Mesendoderm (in vitro differentiated cells): ENCODE measurements at regions not wholly inside any gene's neighbourhood (a gene's known extent, or its start where the extent isn't known, plus 50 kb on each side); places are given as distances from the start of the nearest gene placed in this dataset.

Experiments
- DNase-seq: peaks from one replicate; pipeline ENCODE4 v3.0.0; 2013
- H2AK5ac ChIP-seq: 2 replicates; pipeline ENCODE4 v1.6.1; 2013; ENCODE audit warnings: low read length, inconsistent platforms
- H2BK120ac ChIP-seq: 2 replicates; pipeline ENCODE4 v1.6.1; 2013; ENCODE audit warnings: low read depth, mild to moderate bottlenecking, low read length, moderate library complexity, mixed read lengths
- H2BK15ac ChIP-seq: replicated peaks from 2 replicates; pipeline ENCODE4 v1.6.1; 2013; ENCODE audit warnings: low read depth, mild to moderate bottlenecking, moderate library complexity
- H2BK5ac ChIP-seq: 2 replicates; pipeline ENCODE4 v1.6.1; 2013; ENCODE audit warnings: low read length, inconsistent platforms
- H3K18ac ChIP-seq: 2 replicates; pipeline ENCODE4 v1.6.1; 2013; ENCODE audit warnings: mild to moderate bottlenecking, low read length, mixed read lengths
- H3K23ac ChIP-seq: one replicate; pipeline ENCODE4 v1.6.1; 2013; ENCODE audit warnings: low read length
- H3K27ac ChIP-seq: 2 replicates; pipeline ENCODE4 v1.5.1; 2013; ENCODE audit warnings: low read depth, mild to moderate bottlenecking, inconsistent platforms, low read length, moderate library complexity
- H3K27me3 ChIP-seq: 2 replicates; pipeline ENCODE4 v1.6.1; 2013; ENCODE audit warnings: low read length, control low read depth, mild to moderate bottlenecking, inconsistent platforms; ENCODE audit not compliant: insufficient read depth, poor library complexity
- H3K36me3 ChIP-seq: 2 replicates; pipeline ENCODE4 v1.6.1; 2013; ENCODE audit warnings: low read length, inconsistent platforms; ENCODE audit not compliant: control insufficient read depth, insufficient read depth
- H3K4ac ChIP-seq: one replicate; pipeline ENCODE4 v1.6.1; 2013; ENCODE audit warnings: low read depth, mild to moderate bottlenecking, low read length, moderate library complexity
- H3K4me1 ChIP-seq: 2 replicates; pipeline ENCODE4 v1.6.1; 2013; ENCODE audit warnings: low read depth, low read length, inconsistent platforms; ENCODE audit not compliant: control insufficient read depth
- H3K4me2 ChIP-seq: 2 replicates; pipeline ENCODE4 v1.6.1; 2013; ENCODE audit warnings: low read length
- H3K4me3 ChIP-seq: 2 replicates; pipeline ENCODE4 v1.5.1; 2013; ENCODE audit warnings: mild to moderate bottlenecking, low read length
- H3K56ac ChIP-seq: one replicate; pipeline ENCODE4 v1.6.1; 2013; ENCODE audit warnings: low read length
- H3K79me1 ChIP-seq: 2 replicates; pipeline ENCODE4 v1.6.1; 2013; ENCODE audit warnings: low read length, inconsistent platforms
- H3K79me2 ChIP-seq: 2 replicates; pipeline ENCODE4 v1.6.1; 2013; ENCODE audit warnings: mild to moderate bottlenecking, low read length; ENCODE audit not compliant: control insufficient read depth, insufficient read depth
- H3K9ac ChIP-seq: 2 replicates; pipeline ENCODE4 v1.6.1; 2013; ENCODE audit warnings: low read length, inconsistent platforms
- H4K5ac ChIP-seq: one replicate; pipeline ENCODE4 v1.6.1; 2013; ENCODE audit warnings: low read length
- H4K8ac ChIP-seq: one replicate; pipeline ENCODE4 v1.6.1; 2013; ENCODE audit warnings: low read depth, mild to moderate bottlenecking, control low read depth, low read length, moderate library complexity
- WGBS: extraction: QIAGEN DNeasy Blood & Tissue Kit; methylation state at CpG from one replicate; pipeline ENCODE4 v1.1.7; 2013; ENCODE audit warnings: low lambda C conversion rate, missing lambda C conversion rate; ENCODE audit not compliant: insufficient coverage; ENCODE audit errors: extremely low coverage; 5-methylcytosine and 5-hydroxymethylcytosine counted together

DNA sequence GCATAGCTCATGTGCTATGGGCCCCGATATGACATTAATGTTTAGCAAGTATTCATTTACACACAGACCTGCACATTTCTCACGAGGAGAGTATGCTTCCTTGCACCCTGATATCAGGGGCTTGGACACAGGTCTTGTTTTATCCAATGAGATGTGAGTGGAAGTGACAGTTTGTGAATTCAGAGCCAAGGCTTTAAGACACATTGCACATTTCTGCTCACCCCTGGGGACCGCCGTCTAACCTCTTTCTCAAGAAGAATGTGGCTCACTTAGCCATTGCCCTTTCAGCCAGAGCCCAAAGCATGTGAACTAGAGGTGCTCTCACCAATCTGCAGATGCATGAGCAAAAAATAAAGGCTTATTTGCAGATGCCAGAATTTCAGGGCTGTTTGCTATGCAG lies 116.1 kb upstream of the C16orf82 start:
- H3K4me1 ChIP-seq = no peaks in the 10 kb centered on the region
- H3K4me3 ChIP-seq = no peak overlapping the region
- H3K23ac ChIP-seq = no peak overlapping the region
- H3K56ac ChIP-seq = no peak overlapping the region
- no peak overlapping the region for H3K4ac ChIP-seq
- no peak overlapping the region for H2AK5ac ChIP-seq
- no CpG with 5 or more reads among the region's 4 CpGs for WGBS
- H4K8ac ChIP-seq = no peak overlapping the region
- no peak overlapping the region for H3K9ac ChIP-seq
- no peak overlapping the region for H3K18ac ChIP-seq
- H4K5ac ChIP-seq = no peak overlapping the region
- H3K79me1 ChIP-seq = no peaks in the 10 kb centered on the region
- H3K27me3 ChIP-seq = no peaks in the 10 kb centered on the region
- no peak overlapping the region for H3K4me2 ChIP-seq
- no peaks in the 10 kb centered on the region for H3K79me2 ChIP-seq
- H3K36me3 ChIP-seq = no peaks in the 10 kb centered on the region
- H2BK120ac ChIP-seq = no peak overlapping the region
- no peak overlapping the region for H3K27ac ChIP-seq
- no peak for DNase-seq
- no peak overlapping the region for H2BK15ac ChIP-seq
- no peak overlapping the region for H2BK5ac ChIP-seq

- Histone ChIP-seq H3K9ac (no peak overlapping the region), H3K79me2 (no peaks in the 10 kb centered on the region), H2BK15ac (no peak overlapping the region), H3K27ac (no peak overlapping the region), H2BK5ac (no peak overlapping the region), H3K4me2 (no peak overlapping the region), H3K36me3 (no peaks in the 10 kb centered on the region), H3K18ac (no peak overlapping the region), H2AK5ac (no peak overlapping the region), H3K23ac (no peak overlapping the region), H2BK120ac (no peak overlapping the region), H4K8ac (no peak overlapping the region), H3K4me3 (no peak overlapping the region), H4K5ac (no peak overlapping the region), H3K79me1 (no peaks in the 10 kb centered on the region), H3K56ac (no peak overlapping the region), H3K4me1 (no peaks in the 10 kb centered on the region), H3K4ac (no peak overlapping the region), H3K27me3 (no peaks in the 10 kb centered on the region)
- DNase-seq = peak; percentile 6
- no CpG with 5 or more reads among the region's 9 CpGs for WGBS
Observed at GRCh38 chr16:26951950-26952349, 114.8 kb upstream of the C16orf82 start.

DNA sequence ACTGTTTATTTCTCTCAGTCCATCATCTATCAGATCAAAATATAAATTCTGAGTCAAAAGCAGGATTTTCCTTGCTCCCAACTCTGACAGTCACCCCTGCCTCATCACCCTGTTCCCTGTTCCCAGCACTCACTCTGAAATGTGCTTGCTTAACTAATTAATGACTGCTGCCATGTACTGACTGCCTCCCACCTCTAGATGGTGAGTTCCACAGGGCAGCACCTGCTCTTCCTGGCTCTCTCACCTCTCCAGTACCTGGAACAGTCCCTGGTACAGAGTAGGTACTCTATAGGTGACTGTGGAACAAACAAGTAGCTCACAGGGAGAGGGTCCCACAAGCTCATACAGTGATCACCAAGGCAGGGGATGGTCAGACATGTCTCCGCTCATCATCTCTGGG lies 114.3 kb upstream of the C16orf82 start:
- Histone ChIP-seq H2BK15ac (no peak overlapping the region), H3K4me1 (no peaks in the 10 kb centered on the region), H3K4ac (no peak overlapping the region), H3K4me2 (no peak overlapping the region), H3K79me1 (no peaks in the 10 kb centered on the region), H2BK5ac (no peak overlapping the region), H3K27ac (no peak overlapping the region), H4K5ac (no peak overlapping the region), H3K18ac (no peak overlapping the region), H3K56ac (no peak overlapping the region), H3K4me3 (no peak overlapping the region), H3K27me3 (no peaks in the 10 kb centered on the region), H3K9ac (no peak overlapping the region), H3K23ac (no peak overlapping the region), H2AK5ac (no peak overlapping the region), H3K36me3 (no peaks in the 10 kb centered on the region), H2BK120ac (no peak overlapping the region), H4K8ac (no peak overlapping the region), H3K79me2 (no peaks in the 10 kb centered on the region)
- peak; percentile 25 for DNase-seq
- no CpG with 5 or more reads among the region's 1 CpG for WGBS

GRCh38 chr16:26957283-26957859 lies 109.4 kb upstream of the C16orf82 start:
- H3K4me2 ChIP-seq = no peak overlapping the region
- no peak overlapping the region for H4K8ac ChIP-seq
- H3K79me1 ChIP-seq = no peaks in the 10 kb centered on the region
- no peaks in the 10 kb centered on the region for H3K36me3 ChIP-seq
- no peak overlapping the region for H3K23ac ChIP-seq
- no peak overlapping the region for H3K4me3 ChIP-seq
- H3K27me3 ChIP-seq = no peaks in the 10 kb centered on the region
- no peak overlapping the region for H3K4ac ChIP-seq
- no peak overlapping the region for H3K9ac ChIP-seq
- H2BK15ac ChIP-seq = no peak overlapping the region
- no peak overlapping the region for H3K18ac ChIP-seq
- no peak overlapping the region for H3K56ac ChIP-seq
- no peaks in the 10 kb centered on the region for H3K79me2 ChIP-seq
- no peak overlapping the region for H2BK5ac ChIP-seq
- no peak overlapping the region for H3K27ac ChIP-seq
- 100% methylated on average over 2 of the region's 2 CpGs for WGBS
- DNase-seq = no peak
- H4K5ac ChIP-seq = no peak overlapping the region
- no peak overlapping the region for H2AK5ac ChIP-seq
- no peak overlapping the region for H2BK120ac ChIP-seq
- H3K4me1 ChIP-seq = no peaks in the 10 kb centered on the region

DNA sequence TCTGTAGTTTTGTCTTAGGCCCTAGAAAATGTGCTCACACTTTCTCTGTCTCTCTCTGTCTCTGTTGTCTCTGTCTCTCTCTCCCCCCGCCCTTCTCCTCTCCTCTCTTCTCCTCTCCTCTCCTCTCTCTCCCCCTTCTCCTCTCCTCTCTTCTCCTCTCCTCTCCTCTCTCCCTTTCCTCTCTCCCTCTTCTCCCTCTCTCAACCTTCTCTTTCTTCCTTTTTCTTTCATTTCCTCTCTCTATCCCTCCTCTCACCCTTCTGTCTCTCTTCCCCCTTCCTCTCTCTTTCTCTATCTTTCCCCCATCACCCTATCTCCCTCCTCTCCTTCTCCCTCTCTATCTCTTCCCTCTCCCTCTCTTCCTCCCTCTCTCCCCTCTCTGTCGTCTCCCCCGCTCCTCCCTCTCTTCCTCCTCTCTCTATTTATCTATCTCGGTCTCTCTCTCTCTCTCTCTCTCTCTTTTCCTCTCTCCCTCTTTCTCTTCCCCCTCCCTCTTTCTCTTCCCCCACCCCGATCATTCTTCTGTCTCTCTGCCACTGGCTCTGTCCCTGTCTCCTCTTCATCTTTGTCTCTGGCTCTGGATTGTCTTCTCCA lies 107.2 kb upstream of the C16orf82 start:
- H4K5ac ChIP-seq = no peak overlapping the region
- no peak overlapping the region for H3K18ac ChIP-seq
- no peaks in the 10 kb centered on the region for H3K27me3 ChIP-seq
- 100% methylated on average over 2 of the region's 5 CpGs for WGBS
- no peak overlapping the region for H2AK5ac ChIP-seq
- no peak for DNase-seq
- no peak overlapping the region for H2BK15ac ChIP-seq
- no peaks in the 10 kb centered on the region for H3K79me1 ChIP-seq
- H3K4me2 ChIP-seq = no peak overlapping the region
- H3K23ac ChIP-seq = no peak overlapping the region
- H2BK120ac ChIP-seq = no peak overlapping the region
- H3K9ac ChIP-seq = no peak overlapping the region
- no peak overlapping the region for H3K4me3 ChIP-seq
- H3K27ac ChIP-seq = no peak overlapping the region
- no peak overlapping the region for H4K8ac ChIP-seq
- no peak overlapping the region for H2BK5ac ChIP-seq
- H3K4ac ChIP-seq = no peak overlapping the region
- H3K36me3 ChIP-seq = no peaks in the 10 kb centered on the region
- H3K79me2 ChIP-seq = no peaks in the 10 kb centered on the region
- H3K56ac ChIP-seq = no peak overlapping the region
- H3K4me1 ChIP-seq = no peaks in the 10 kb centered on the region

- H3K9ac ChIP-seq = no peak overlapping the region
- no peaks in the 10 kb centered on the region for H3K36me3 ChIP-seq
- no peak overlapping the region for H3K18ac ChIP-seq
- H4K8ac ChIP-seq = no peak overlapping the region
- no peaks in the 10 kb centered on the region for H3K4me1 ChIP-seq
- H3K79me1 ChIP-seq = no peaks in the 10 kb centered on the region
- H3K56ac ChIP-seq = no peak overlapping the region
- no peak overlapping the region for H2AK5ac ChIP-seq
- no peak overlapping the region for H2BK120ac ChIP-seq
- H4K5ac ChIP-seq = no peak overlapping the region
- no peak overlapping the region for H3K4me2 ChIP-seq
- H3K27ac ChIP-seq = no peak overlapping the region
- H2BK5ac ChIP-seq = no peak overlapping the region
- no peak overlapping the region for H2BK15ac ChIP-seq
- no peak overlapping the region for H3K4ac ChIP-seq
- no peaks in the 10 kb centered on the region for H3K79me2 ChIP-seq
- no peak overlapping the region for H3K23ac ChIP-seq
- DNase-seq = no peak
- no peak overlapping the region for H3K4me3 ChIP-seq
- no peaks in the 10 kb centered on the region for H3K27me3 ChIP-seq
Observed at GRCh38 chr16:26961459-26961858, 105.3 kb upstream of the C16orf82 start.
